ENCODE measurements at regions not wholly inside any gene's neighbourhood (a gene's known extent, or its start where the extent isn't known, plus 50 kb on each side); places are given as distances from the start of the nearest gene placed in this dataset.

DNA sequence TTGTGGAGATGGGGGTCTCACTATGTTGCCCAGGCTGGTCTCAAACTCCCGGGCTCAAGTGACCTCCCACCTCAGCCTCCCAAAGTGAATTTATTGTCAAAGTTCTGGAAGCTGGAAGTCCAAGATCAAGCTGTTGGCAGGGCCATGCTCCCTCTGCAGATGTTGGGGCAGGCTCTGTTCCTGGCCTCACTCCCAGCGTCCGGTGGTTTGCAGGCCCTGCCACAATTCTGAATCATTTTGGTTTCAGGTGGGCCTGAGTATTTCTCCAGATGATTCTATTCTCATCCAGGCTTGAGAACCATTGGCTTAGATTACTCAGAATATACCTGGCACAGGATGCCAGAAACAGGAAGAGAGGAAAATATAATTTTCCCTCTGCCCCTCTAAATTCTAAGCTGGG lies 737.4 kb downstream of the TNS3 start:
- Histone ChIP-seq H3K4ac (ENCODE audit: low read depth, low read length) (no peak overlapping the region), H2AK5ac (ENCODE audit: low read depth, low read length) (no peak overlapping the region), H3K27ac (ENCODE audit: insufficient read depth, low read length) (no peak overlapping the region), H3K14ac (replicated peaks; ENCODE audit: low read depth, low read length) (no peak overlapping the region), H2AFZ (replicated peaks; ENCODE audit: low read length, poor library complexity) (no peak overlapping the region), H3K4me3 (ENCODE audit: insufficient read depth, low read depth, low read length) (no peak overlapping the region), H3K18ac (ENCODE audit: low read depth, low read length) (no peak overlapping the region), H3K36me3 (ENCODE audit: control insufficient read depth, insufficient read depth, low read length) (no peaks in the 10 kb centered on the region), H3K27me3 (ENCODE audit: control insufficient read depth, insufficient read depth, low read length) (no peaks in the 10 kb centered on the region), H3K23ac (ENCODE audit: low read depth, low read length) (no peak overlapping the region), H4K91ac (ENCODE audit: insufficient read depth, low read depth, low read length) (no peak overlapping the region), H3K9me3 (ENCODE audit: control insufficient read depth, insufficient read depth, low read length) (no peaks in the 10 kb centered on the region), H2BK20ac (ENCODE audit: low read depth, low read length) (no peak overlapping the region), H4K8ac (ENCODE audit: low read depth in 2 of 2, low read length in 2 of 2) (no peak overlapping the region), H2BK120ac (ENCODE audit: low read depth, low read length) (no peak overlapping the region), H3K4me2 (ENCODE audit: low read depth, low read length) (no peak overlapping the region), H3K9me1 (ENCODE audit: insufficient read depth, low read length) (no peaks in the 10 kb centered on the region), H4K20me1 (ENCODE audit: insufficient read depth, low read length) (no peaks in the 10 kb centered on the region), H3K56ac (ENCODE audit: extremely low read depth, insufficient read depth, low read length) (no peak overlapping the region), H2BK15ac (ENCODE audit: low read depth, low read length) (no peak overlapping the region), H2BK5ac (ENCODE audit: low read depth, low read length, poor library complexity, severe bottlenecking) (no peak overlapping the region), H4K5ac (ENCODE audit: low read depth, low read length) (no peak overlapping the region), H3K79me1 (ENCODE audit: low read depth in 1 of 2, low read length in 2 of 2) (no peaks in the 10 kb centered on the region), H3K4me1 (ENCODE audit: control insufficient read depth, insufficient read depth, low read length) (no peaks in the 10 kb centered on the region; the same call in 1 of the 2 replicates), H2AK9ac (replicated peaks; ENCODE audit: low read depth, low read length, poor library complexity) (no peak overlapping the region), H3K9ac (ENCODE audit: low read depth, low read length) (no peak overlapping the region)
- intact Hi-C loops (cut with micrococcal nuclease) (no loop called here), dilution Hi-C loops (cut with HindIII; ENCODE audit: low sequenced_read_pairs, unreplicated experiment) (no loop called here), in situ Hi-C loops (cut with MboI; ENCODE audit: low sequenced_read_pairs) (no loop called here)
- ChIA-PET POLR2A (ENCODE audit: unreplicated experiment) (no interaction called here), CTCF (no interaction called here)
- no CpG with 5 or more reads among the region's 3 CpGs for WGBS, 2 experiments (ENCODE audit: extremely low coverage in 2 of 2, insufficient read length in 1 of 2)
- ATAC-seq (ENCODE audit: low read depth) (no peak), DNase-seq (no peak)
- BruUV-seq (replicated peaks), result no TSS peak
- no peak for TF ChIP-seq SMC3 (IDR thresholded peaks at IDR 0.05; ENCODE audit: low read depth, low read length)
- TF ChIP-seq RCOR1 (IDR thresholded peaks at IDR 0.05; ENCODE audit: insufficient replicate concordance, low read length), result no peak
- TF ChIP-seq CEBPB (IDR thresholded peaks at IDR 0.05; ENCODE audit: low read depth, low read length), result no peak
- TF ChIP-seq MAZ (IDR thresholded peaks at IDR 0.05; ENCODE audit: borderline replicate concordance, low read depth, low read length), result no peak
- TF ChIP-seq ELK1 (IDR thresholded peaks at IDR 0.05; ENCODE audit: borderline replicate concordance, low read depth, low read length), result no peak
- TF ChIP-seq USF2 (IDR thresholded peaks at IDR 0.05; ENCODE audit: low read depth, low read length), result no peak
- no peak for TF ChIP-seq POLR2A (IDR thresholded peaks at IDR 0.05; ENCODE audit: low read depth, low read length)
- TF ChIP-seq RAD21 (IDR thresholded peaks at IDR 0.05; ENCODE audit: low read length), result no peak
- TF ChIP-seq CHD1 (IDR thresholded peaks at IDR 0.05; ENCODE audit: low read depth, low read length), result no peak
- TF ChIP-seq BHLHE40 (IDR thresholded peaks at IDR 0.05; ENCODE audit: low read depth, low read length), result no peak
- TF ChIP-seq, protein P1, sequence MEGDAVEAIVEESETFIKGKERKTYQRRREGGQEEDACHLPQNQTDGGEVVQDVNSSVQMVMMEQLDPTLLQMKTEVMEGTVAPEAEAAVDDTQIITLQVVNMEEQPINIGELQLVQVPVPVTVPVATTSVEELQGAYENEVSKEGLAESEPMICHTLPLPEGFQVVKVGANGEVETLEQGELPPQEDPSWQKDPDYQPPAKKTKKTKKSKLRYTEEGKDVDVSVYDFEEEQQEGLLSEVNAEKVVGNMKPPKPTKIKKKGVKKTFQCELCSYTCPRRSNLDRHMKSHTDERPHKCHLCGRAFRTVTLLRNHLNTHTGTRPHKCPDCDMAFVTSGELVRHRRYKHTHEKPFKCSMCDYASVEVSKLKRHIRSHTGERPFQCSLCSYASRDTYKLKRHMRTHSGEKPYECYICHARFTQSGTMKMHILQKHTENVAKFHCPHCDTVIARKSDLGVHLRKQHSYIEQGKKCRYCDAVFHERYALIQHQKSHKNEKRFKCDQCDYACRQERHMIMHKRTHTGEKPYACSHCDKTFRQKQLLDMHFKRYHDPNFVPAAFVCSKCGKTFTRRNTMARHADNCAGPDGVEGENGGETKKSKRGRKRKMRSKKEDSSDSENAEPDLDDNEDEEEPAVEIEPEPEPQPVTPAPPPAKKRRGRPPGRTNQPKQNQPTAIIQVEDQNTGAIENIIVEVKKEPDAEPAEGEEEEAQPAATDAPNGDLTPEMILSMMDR (conservative IDR thresholded peaks at IDR 0.05; ENCODE audit: low read depth, low read length), result no peak
- TF ChIP-seq RFX5 (IDR thresholded peaks at IDR 0.05; ENCODE audit: low read depth, low read length), result no peak
- no peak for TF ChIP-seq MXI1 (IDR thresholded peaks at IDR 0.05; ENCODE audit: borderline replicate concordance, low read depth, low read length)
- TF ChIP-seq NFE2L2 (IDR thresholded peaks at IDR 0.05; ENCODE audit: low read depth, low read length), result no peak

All from IMR-90 (cell line).